ENCODE measurements at regions not wholly inside any gene's neighbourhood (a gene's known extent, or its start where the extent isn't known, plus 50 kb on each side); places are given as distances from the start of the nearest gene placed in this dataset.

- TF ChIP-seq CTCF (IDR thresholded peaks at IDR 0.05): no peak
- TF ChIP-seq POLR2A (IDR thresholded peaks at IDR 0.05): no peak
Observed at GRCh38 chr5:106167766-106168165, 1503.0 kb downstream of the EFNA5 start.

All from right lobe of liver (tissue), 4 donors.